ENCODE measurements at regions not wholly inside any gene's neighbourhood (a gene's known extent, or its start where the extent isn't known, plus 50 kb on each side); places are given as distances from the start of the nearest gene placed in this dataset.

- TF ChIP-seq CTCF (IDR thresholded peaks at IDR 0.05) (no peak), POLR2A (IDR thresholded peaks at IDR 0.05) (no peak)
These were observed 107.4 kb upstream of the RHOBTB1 start for GRCh38 chr10:61051344-61051743.

All from testis (tissue), 2 donors.